Suppressor macrophage treated with lipopolysaccharide for 1 hour (primary cell): ENCODE measurements at regions not wholly inside any gene's neighbourhood (a gene's known extent, or its start where the extent isn't known, plus 50 kb on each side); places are given as distances from the start of the nearest gene placed in this dataset.
A peak's percentile ranks its signal among the peaks of the same experiment; 100 is the strongest.

Source experiments
- DNase-seq, 3 donors: peaks; one replicate each; pipeline ENCODE4 v3.0.0-alpha.2; 2020 to 2022

- no peak for DNase-seq
Measured at GRCh38 chr6:105789935-105790334, 296.2 kb upstream of the PRDM1 start.

GRCh38 chr6:105787747-105788146, 298.4 kb upstream of the PRDM1 start:
- DNase-seq: no peak

- DNase-seq: no peak
Measured at GRCh38 chr6:105786890-105787655, 299.1 kb upstream of the PRDM1 start.

DNA sequence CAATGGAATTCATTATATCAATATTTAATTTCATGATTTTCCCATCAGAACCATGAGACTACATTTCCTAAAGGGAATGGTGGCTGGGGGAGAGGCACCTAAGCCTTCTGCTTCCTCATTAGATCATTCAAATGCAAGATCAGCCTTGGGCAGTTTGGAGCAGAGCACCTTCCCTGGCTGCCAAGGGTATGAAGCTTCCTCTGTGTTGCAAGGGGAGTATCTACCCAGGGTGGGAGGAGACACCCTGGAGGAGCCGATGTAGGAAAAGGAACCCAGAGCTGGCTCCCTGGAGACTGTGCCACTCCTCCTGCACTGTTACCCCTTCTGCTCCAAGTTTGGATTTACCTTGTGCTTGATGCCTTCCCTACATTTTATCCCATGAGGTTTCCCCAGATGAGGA, 299.7 kb upstream of the PRDM1 start:
- DNase-seq: peak in 2 of 3 donors; percentile 42 to 51

GRCh38 chr6:105785066-105785811, 300.9 kb upstream of the PRDM1 start:
- DNase-seq: peak; percentile 62 to 78 (median 68)

GRCh38 chr6:105784179-105784578, 302.0 kb upstream of the PRDM1 start:
- no peak for DNase-seq

GRCh38 chr6:105783333-105783935, 302.7 kb upstream of the PRDM1 start:
- DNase-seq: peak; percentile 71 to 85 (median 79)

- no peak for DNase-seq
Measured at GRCh38 chr6:105781915-105782314, 304.2 kb upstream of the PRDM1 start.

DNA sequence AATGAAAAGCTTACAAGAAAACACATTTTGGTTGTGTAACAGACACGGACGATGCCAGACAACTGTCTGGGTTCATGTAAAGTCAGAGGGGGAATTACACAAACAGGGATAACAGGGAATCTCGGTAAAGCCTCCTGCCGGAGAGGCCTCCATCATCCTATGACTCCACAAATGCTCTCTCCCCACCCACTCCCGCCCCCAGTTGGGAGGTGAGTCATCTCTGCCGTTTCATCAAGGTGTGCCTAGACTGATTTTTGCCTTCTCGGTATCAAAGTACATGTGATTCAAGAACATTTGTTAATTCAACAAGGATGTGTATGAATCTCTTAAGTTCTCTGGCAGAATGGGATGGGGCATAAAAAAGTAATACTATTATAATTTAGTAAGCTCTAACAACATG, 304.9 kb upstream of the PRDM1 start:
- no peak for DNase-seq

DNA sequence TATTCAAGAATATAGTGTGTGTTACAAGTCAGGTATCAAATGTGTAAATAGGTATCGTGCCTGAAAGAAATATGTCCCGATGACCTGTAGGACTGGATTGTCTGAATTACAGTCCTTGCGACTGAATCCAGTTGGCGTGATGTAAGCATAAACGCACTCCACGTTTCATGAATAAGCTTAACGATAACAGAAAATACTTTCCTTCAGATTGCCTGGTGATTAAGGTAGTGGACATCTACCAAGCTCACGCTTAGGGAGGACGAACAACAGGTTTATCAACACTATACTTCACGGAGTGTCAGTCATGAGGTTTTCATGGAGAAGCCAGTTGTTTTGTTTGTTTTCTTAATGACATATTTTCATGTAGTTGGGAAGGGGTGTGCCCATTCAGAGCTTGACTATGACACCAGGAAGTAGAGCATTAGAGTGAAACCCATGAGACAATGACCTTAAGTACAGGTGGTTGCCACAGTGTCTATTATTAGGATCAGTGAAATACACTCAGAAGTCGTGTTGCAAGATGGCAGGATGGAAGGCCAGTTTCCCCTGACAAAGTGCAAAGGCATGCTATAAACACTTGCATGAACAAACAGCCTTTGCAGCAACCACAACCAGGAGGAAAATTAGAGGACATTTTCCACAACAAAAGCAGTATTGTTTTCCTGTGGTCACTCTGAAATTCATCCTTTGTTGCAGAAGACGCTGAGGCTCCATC, 305.8 kb upstream of the PRDM1 start:
- DNase-seq: no peak

GRCh38 chr6:105779110-105779509, 307.0 kb upstream of the PRDM1 start:
- DNase-seq: no peak

- no peak for DNase-seq
Measured at GRCh38 chr6:105775095-105775494, 311.0 kb upstream of the PRDM1 start.

DNA sequence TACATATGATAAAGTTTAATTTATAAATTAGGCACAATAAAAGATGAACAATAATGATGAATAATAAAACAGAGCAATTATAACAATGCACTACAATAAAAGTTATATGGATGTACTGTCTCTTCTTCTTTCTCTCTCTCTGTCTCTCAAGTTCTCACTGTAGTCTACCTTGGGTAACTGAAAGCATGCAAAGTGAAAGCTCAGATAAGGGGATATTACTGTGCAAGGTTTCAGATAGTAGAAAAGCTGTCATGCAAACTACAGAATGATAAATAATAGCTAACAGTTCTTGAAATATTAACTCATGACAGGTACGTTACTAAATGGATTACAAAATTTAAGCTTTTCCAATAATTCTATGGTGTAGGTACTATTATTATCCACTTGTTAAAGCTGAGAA, 311.9 kb upstream of the PRDM1 start:
- DNase-seq: no peak

DNA sequence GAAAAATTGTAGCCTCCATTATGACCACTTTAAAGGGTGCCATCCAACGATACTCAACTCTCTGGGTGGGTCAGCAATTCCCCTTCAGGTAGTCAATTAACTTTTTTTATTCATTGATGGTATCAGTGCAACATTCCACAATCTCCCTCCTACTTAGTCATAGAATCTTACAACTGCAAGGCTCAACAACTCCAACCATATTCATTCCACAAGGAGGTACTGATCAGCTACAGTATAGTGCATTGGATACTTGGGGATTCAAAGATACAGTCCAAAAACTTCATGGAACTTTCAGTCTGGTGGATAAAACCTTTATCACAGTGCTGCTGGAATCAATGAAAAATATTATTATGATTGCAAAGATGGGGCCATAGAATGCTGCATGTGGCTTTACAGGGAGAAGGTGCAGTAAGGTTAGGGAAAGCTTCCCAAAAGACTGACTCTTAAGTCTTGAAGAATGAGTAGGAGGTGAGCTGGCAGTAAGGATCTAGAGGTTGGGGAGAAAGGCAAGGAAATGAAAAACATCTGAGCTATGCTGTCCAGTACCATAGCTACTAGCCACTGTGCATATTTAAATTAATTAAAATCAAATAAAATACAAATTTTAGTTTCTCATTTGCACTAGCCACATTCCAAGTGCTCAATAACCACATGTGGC, 314.7 kb upstream of the PRDM1 start:
- DNase-seq: no peak

GRCh38 chr6:105769987-105770386, 316.1 kb upstream of the PRDM1 start:
- DNase-seq: peak in 2 of 3 donors; percentile 44 to 46

- DNase-seq: no peak
Measured at GRCh38 chr6:105769197-105769596, 316.9 kb upstream of the PRDM1 start.

GRCh38 chr6:105767541-105767940, 318.6 kb upstream of the PRDM1 start:
- no peak for DNase-seq

GRCh38 chr6:105765239-105765638, 320.9 kb upstream of the PRDM1 start:
- DNase-seq: no peak

- no peak for DNase-seq
Measured at GRCh38 chr6:105764315-105764714, 321.8 kb upstream of the PRDM1 start.

DNA sequence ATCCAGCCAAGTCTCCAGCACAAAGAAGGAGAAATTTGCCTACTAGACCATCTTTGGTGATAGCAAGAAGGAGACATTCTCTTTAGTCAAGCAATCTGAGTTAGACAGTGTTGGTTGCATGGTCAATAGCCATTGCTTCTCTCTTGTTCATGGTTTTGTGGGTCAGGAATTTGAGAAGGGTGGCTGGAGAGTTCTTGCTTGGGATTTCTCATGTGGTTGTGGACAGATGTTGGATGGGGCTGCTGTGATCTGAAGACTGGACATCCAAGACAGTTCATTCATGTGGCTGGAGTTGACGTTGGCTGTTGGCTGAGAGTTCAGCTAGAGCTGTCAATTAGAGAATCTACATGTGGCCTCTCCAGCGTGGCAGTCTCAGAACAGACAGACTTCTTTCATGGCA, 322.3 kb upstream of the PRDM1 start:
- DNase-seq: no peak

GRCh38 chr6:105760746-105761145, 325.4 kb upstream of the PRDM1 start:
- DNase-seq: no peak

DNA sequence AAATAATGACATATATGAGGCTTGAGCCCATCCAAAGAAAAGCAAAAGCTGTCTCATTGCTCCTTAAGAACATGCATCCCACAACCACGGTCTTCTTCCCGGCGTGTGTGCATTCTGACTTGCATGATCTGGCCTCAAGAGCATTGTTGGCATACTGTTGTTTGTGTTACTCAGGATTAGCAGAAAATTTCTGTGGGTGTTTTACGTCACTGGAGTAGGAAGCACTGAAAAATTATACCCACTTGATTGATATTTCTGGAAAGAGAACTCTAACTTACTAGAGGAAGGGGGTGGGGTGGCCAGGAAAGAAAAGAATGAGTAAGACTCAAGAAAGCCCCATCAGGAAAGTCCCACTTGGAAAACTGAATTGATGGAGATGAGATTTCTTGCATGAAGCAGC, 326.2 kb upstream of the PRDM1 start:
- peak; percentile 77 to 85 (median 82) for DNase-seq

- DNase-seq: no peak
Measured at GRCh38 chr6:105759015-105759414, 327.1 kb upstream of the PRDM1 start.
